IMR-90 (cell line): ENCODE measurements at regions not wholly inside any gene's neighbourhood (a gene's known extent, or its start where the extent isn't known, plus 50 kb on each side); places are given as distances from the start of the nearest gene placed in this dataset.

ENCODE experiments used
- ATAC-seq: fragments of 200-7000 bp; cut with Tn5 transposase; 2 replicates; pipeline ENCODE4 v1.9.1; 2020; ENCODE audit warnings: low read depth, mild to moderate bottlenecking, moderate library complexity
- BruUV-seq: library from RNA; stranded (reverse); fragments of 400-500 nt; replicated peaks from 2 replicates; lab custom pipeline; 2021; lab: Mats Ljungman, UMichigan
- CTCF ChIA-PET: fragments of 300-600 bp; formaldehyde crosslinking; extraction: SDS; loops from one replicate; lab custom pipeline; 2021; ENCODE audit warnings: antibody characterized with exemption; lab: Yijun Ruan, JAX
- POLR2A ChIA-PET: fragments of 300-600 bp; sonication (Branson Sonifier 250); formaldehyde crosslinking; loops from one replicate; lab custom pipeline; 2022; ENCODE audit warnings: antibody characterized with exemption; ENCODE audit not compliant: unreplicated experiment; lab: Charles Lee
- DNase-seq: peaks from one replicate; pipeline ENCODE4 v3.0.0; 2013
- H2AFZ ChIP-seq: replicated peaks from 2 replicates; pipeline ENCODE3; 2013; ENCODE audit warnings: low read length, mild to moderate bottlenecking; ENCODE audit not compliant: poor library complexity
- H2AK5ac ChIP-seq: 2 replicates; pipeline ENCODE4 v1.6.1; 2013; ENCODE audit warnings: low read depth, low read length, inconsistent platforms
- H2AK9ac ChIP-seq: replicated peaks from 2 replicates; pipeline ENCODE3; 2013; ENCODE audit warnings: mild to moderate bottlenecking, low read depth, low read length, moderate library complexity; ENCODE audit not compliant: poor library complexity
- H2BK120ac ChIP-seq: 2 replicates; pipeline ENCODE4 v1.6.1; 2013; ENCODE audit warnings: low read depth, low read length, inconsistent platforms
- H2BK15ac ChIP-seq: 3 replicates; pipeline ENCODE4 v1.6.1; 2013; ENCODE audit warnings: low read depth, low read length, inconsistent platforms
- H2BK20ac ChIP-seq: 2 replicates; pipeline ENCODE4 v1.6.1; 2013; ENCODE audit warnings: low read depth, mild to moderate bottlenecking, inconsistent platforms, low read length, moderate library complexity
- H2BK5ac ChIP-seq: 2 replicates; pipeline ENCODE4 v1.6.1; 2013; ENCODE audit warnings: mild to moderate bottlenecking, low read depth, low read length, inconsistent platforms; ENCODE audit not compliant: poor library complexity, severe bottlenecking
- H3K14ac ChIP-seq: replicated peaks from 2 replicates; pipeline ENCODE4 v1.6.1; 2013; ENCODE audit warnings: low read depth, low read length, inconsistent platforms
- H3K18ac ChIP-seq: 2 replicates; pipeline ENCODE4 v1.6.1; 2013; ENCODE audit warnings: low read depth, low read length, control low read depth
- H3K23ac ChIP-seq: 2 replicates; pipeline ENCODE4 v1.6.1; 2013; ENCODE audit warnings: low read depth, low read length, inconsistent platforms
- H3K27ac ChIP-seq: 2 replicates; pipeline ENCODE4 v1.5.1; 2013; ENCODE audit warnings: mild to moderate bottlenecking, control low read depth, low read length; ENCODE audit not compliant: insufficient read depth
- H3K27me3 ChIP-seq: 2 replicates; pipeline ENCODE4 v1.6.1; 2013; ENCODE audit warnings: low read length; ENCODE audit not compliant: control insufficient read depth, insufficient read depth
- H3K36me3 ChIP-seq: 2 replicates; pipeline ENCODE4 v1.6.1; 2013; ENCODE audit warnings: low read length, mixed read lengths; ENCODE audit not compliant: control insufficient read depth, insufficient read depth
- H3K4ac ChIP-seq: 2 replicates; pipeline ENCODE4 v1.6.1; 2013; ENCODE audit warnings: low read depth, low read length, inconsistent platforms
- H3K4me1 ChIP-seq: 2 replicates; pipeline ENCODE4 v1.6.1; 2013; ENCODE audit warnings: low read length, mixed read lengths; ENCODE audit not compliant: control insufficient read depth, insufficient read depth
- H3K4me2 ChIP-seq: 2 replicates; pipeline ENCODE4 v1.6.1; 2013; ENCODE audit warnings: low read depth, mild to moderate bottlenecking, control low read depth, low read length, moderate library complexity
- H3K4me3 ChIP-seq: 2 replicates; pipeline ENCODE4 v1.5.1; 2013; ENCODE audit warnings: low read depth, mild to moderate bottlenecking, control low read depth, low read length, moderate library complexity; ENCODE audit not compliant: insufficient read depth
- H3K56ac ChIP-seq: 2 replicates; pipeline ENCODE4 v1.6.1; 2013; ENCODE audit warnings: low read length, inconsistent platforms; ENCODE audit not compliant: insufficient read depth; ENCODE audit errors: extremely low read depth
- H3K79me1 ChIP-seq, 2 experiments: 2 replicates each; pipeline ENCODE4 v1.6.1; 2013; ENCODE audit warnings: low read length in 2 of 2, inconsistent platforms in 1 of 2, low read depth in 1 of 2
- H3K9ac ChIP-seq: 2 replicates; pipeline ENCODE4 v1.6.1; 2013; ENCODE audit warnings: low read depth, low read length, control low read depth
- H3K9me1 ChIP-seq: 2 replicates; pipeline ENCODE4 v1.6.1; 2013; ENCODE audit warnings: low read length, inconsistent platforms; ENCODE audit not compliant: insufficient read depth
- H3K9me3 ChIP-seq: 2 replicates; pipeline ENCODE4 v1.6.1; 2013; ENCODE audit warnings: low read length; ENCODE audit not compliant: control insufficient read depth, insufficient read depth
- H4K20me1 ChIP-seq: 2 replicates; pipeline ENCODE4 v1.6.1; 2013; ENCODE audit warnings: low read length, inconsistent platforms; ENCODE audit not compliant: insufficient read depth
- H4K5ac ChIP-seq: 2 replicates; pipeline ENCODE4 v1.6.1; 2013; ENCODE audit warnings: mild to moderate bottlenecking, low read depth, low read length, control low read depth
- H4K8ac ChIP-seq, 2 experiments: 2 replicates each; pipeline ENCODE4 v1.6.1; 2013; ENCODE audit warnings: low read depth in 2 of 2, low read length in 2 of 2, control low read depth in 1 of 2, inconsistent platforms in 1 of 2
- H4K91ac ChIP-seq: 2 replicates; pipeline ENCODE4 v1.6.1; 2013; ENCODE audit warnings: low read depth, low read length, inconsistent platforms; ENCODE audit not compliant: insufficient read depth
- BHLHE40 ChIP-seq: fragments of 150-350 bp; IDR thresholded peaks from 2 replicates; pipeline ENCODE4 v1.6.1; 2016; ENCODE audit warnings: mild to moderate bottlenecking, low read depth, low read length
- CEBPB ChIP-seq: IDR thresholded peaks from 2 replicates; pipeline ENCODE4 v1.6.1; 2012; ENCODE audit warnings: low read depth, low read length, improper control_type of control experiment
- CHD1 ChIP-seq: IDR thresholded peaks from 2 replicates; pipeline ENCODE4 v1.6.1; 2012; ENCODE audit warnings: low read depth, low read length, improper control_type of control experiment
- CTCF ChIP-seq: conservative IDR thresholded peaks from 2 replicates; pipeline ENCODE4 v1.5.1; 2012; ENCODE audit warnings: mild to moderate bottlenecking, low read depth, low read length, improper control_type of control experiment
- ELK1 ChIP-seq: fragments of 150-350 bp; IDR thresholded peaks from 2 replicates; pipeline ENCODE4 v1.6.1; 2016; ENCODE audit warnings: low read depth, mild to moderate bottlenecking, low read length, moderate library complexity, borderline replicate concordance
- FOS ChIP-seq: fragments of 150-350 bp; IDR thresholded peaks from 2 replicates; pipeline ENCODE4 v1.6.1; 2016; ENCODE audit warnings: low read depth, low read length
- MAFK ChIP-seq: IDR thresholded peaks from 2 replicates; pipeline ENCODE4 v1.6.1; 2012; ENCODE audit warnings: low read depth, low read length, improper control_type of control experiment
- MAZ ChIP-seq: IDR thresholded peaks from 2 replicates; pipeline ENCODE4 v1.6.1; 2012; ENCODE audit warnings: low read depth, mild to moderate bottlenecking, low read length, improper control_type of control experiment, moderate library complexity, borderline replicate concordance
- MXI1 ChIP-seq: IDR thresholded peaks from 2 replicates; pipeline ENCODE4 v1.6.1; 2012; ENCODE audit warnings: low read depth, mild to moderate bottlenecking, low read length, moderate library complexity, borderline replicate concordance
- NFE2L2 ChIP-seq: fragments of 150-350 bp; IDR thresholded peaks from 2 replicates; pipeline ENCODE4 v1.6.1; 2016; ENCODE audit warnings: low read depth, mild to moderate bottlenecking, low read length
- POLR2A ChIP-seq: IDR thresholded peaks from 2 replicates; pipeline ENCODE4 v1.6.1; 2012; ENCODE audit warnings: mild to moderate bottlenecking, low read depth, low read length
- RAD21 ChIP-seq: IDR thresholded peaks from 2 replicates; pipeline ENCODE4 v1.6.1; 2012; ENCODE audit warnings: low read length, improper control_type of control experiment
- RCOR1 ChIP-seq: IDR thresholded peaks from 2 replicates; pipeline ENCODE4 v1.6.1; 2012; ENCODE audit warnings: mild to moderate bottlenecking, low read length, improper control_type of control experiment; ENCODE audit not compliant: insufficient replicate concordance
- RFX5 ChIP-seq: IDR thresholded peaks from 2 replicates; pipeline ENCODE4 v1.8.0; 2012; ENCODE audit warnings: low read depth, mild to moderate bottlenecking, low read length, moderate library complexity
- SMC3 ChIP-seq: fragments of 150-350 bp; IDR thresholded peaks from 2 replicates; pipeline ENCODE4 v1.6.1; 2016; ENCODE audit warnings: low read depth, mild to moderate bottlenecking, antibody characterized with exemption, low read length, moderate library complexity
- USF2 ChIP-seq: fragments of 150-350 bp; IDR thresholded peaks from 2 replicates; pipeline ENCODE4 v1.6.1; 2017; ENCODE audit warnings: mild to moderate bottlenecking, antibody characterized with exemption, low read length, low read depth
- WGBS, 2 experiments: methylation state at CpG; one replicate each; pipeline versions ENCODE4 v1.1.5 to v1.1.7; 2013; ENCODE audit warnings: missing lambda C conversion rate in 2 of 2; ENCODE audit not compliant: insufficient read length in 1 of 2; ENCODE audit errors: extremely low coverage in 2 of 2; 5-methylcytosine and 5-hydroxymethylcytosine counted together
- dilution Hi-C: fragments of 300-500 bp; cut with HindIII; formaldehyde crosslinking; loops from one replicate; pipeline ENCODE4 v1.14.3; 2018; ENCODE audit warnings: low sequenced_read_pairs; ENCODE audit not compliant: unreplicated experiment
- in situ Hi-C: fragments of 300-500 bp; cut with MboI; formaldehyde crosslinking; loops from 3 replicates; pipeline ENCODE4 v1.14.3; 2019; ENCODE audit warnings: low sequenced_read_pairs, inconsistent platforms, mixed read lengths
- intact Hi-C: fragments of 100-400 bp; cut with micrococcal nuclease; formaldehyde crosslinking; loops from 2 replicates; pipeline ENCODE4 v1.10.0; 2022

GRCh38 chr6:82702574-82702973 is 339.0 kb downstream of the TPBG start:
- Histone ChIP-seq H2BK15ac (no peak overlapping the region), H3K9ac (no peak overlapping the region), H3K27ac (no peak overlapping the region), H2BK5ac (no peak overlapping the region), H3K56ac (no peak overlapping the region), H3K79me1 (no peaks in the 10 kb centered on the region), H2AFZ (no peak overlapping the region), H3K14ac (no peak overlapping the region), H3K4me3 (no peak overlapping the region), H2AK5ac (no peak overlapping the region), H2BK120ac (no peak overlapping the region), H4K8ac (no peak overlapping the region), H4K5ac (no peak overlapping the region), H3K4ac (no peak overlapping the region), H3K36me3 (no peaks in the 10 kb centered on the region), H2AK9ac (no peak overlapping the region), H3K4me2 (no peak overlapping the region), H4K20me1 (no peaks in the 10 kb centered on the region), H3K9me1 (no peaks in the 10 kb centered on the region), H4K91ac (no peak overlapping the region), H2BK20ac (no peak overlapping the region), H3K27me3 (no peaks in the 10 kb centered on the region), H3K4me1 (no peaks in the 10 kb centered on the region), H3K9me3 (no peaks in the 10 kb centered on the region), H3K23ac (no peak overlapping the region), H3K18ac (no peak overlapping the region)
- in situ Hi-C loops = no loop called here
- intact Hi-C loops = no loop called here
- no TSS peak for BruUV-seq
- POLR2A ChIA-PET = no interaction called here
- dilution Hi-C loops = no loop called here
- TF ChIP-seq POLR2A = no peak
- no peak for TF ChIP-seq RAD21
- TF ChIP-seq BHLHE40 = no peak
- TF ChIP-seq CEBPB = no peak
- no peak for TF ChIP-seq RFX5
- no peak for TF ChIP-seq USF2
- no peak for TF ChIP-seq RCOR1
- no peak for TF ChIP-seq MAZ
- no peak for TF ChIP-seq MXI1
- no peak for TF ChIP-seq SMC3
- no peak for TF ChIP-seq FOS
- no peak for TF ChIP-seq CTCF
- TF ChIP-seq MAFK = no peak
- no peak for TF ChIP-seq CHD1
- no peak for TF ChIP-seq NFE2L2
- no peak for TF ChIP-seq ELK1
- CTCF ChIA-PET = no interaction called here
- no peak for DNase-seq
- ATAC-seq = no peak
- WGBS, 2 experiments = no CpG with 5 or more reads among the region's 3 CpGs
